Suppressor macrophage (primary cell): ENCODE measurements at regions not wholly inside any gene's neighbourhood (a gene's known extent, or its start where the extent isn't known, plus 50 kb on each side); places are given as distances from the start of the nearest gene placed in this dataset.
A peak's percentile ranks its signal among the peaks of the same experiment; 100 is the strongest.

Experiments
- DNase-seq, 4 experiments: peaks; one replicate each; pipeline ENCODE4 v3.0.0-alpha.2; 2020 to 2022

GRCh38 chr15:61736790-61737189 is 323.5 kb downstream of the VPS13C start:
- DNase-seq = peak; percentile 28 to 68 (median 50)

GRCh38 chr15:61731099-61731498 is 329.1 kb downstream of the VPS13C start:
- DNase-seq = no peak

- DNase-seq = no peak
Measured at GRCh38 chr15:61729646-61730045, 330.6 kb downstream of the VPS13C start.

GRCh38 chr15:61726166-61726565 is 334.1 kb downstream of the VPS13C start:
- DNase-seq = no peak

GRCh38 chr15:61725251-61725650 is 335.0 kb downstream of the VPS13C start:
- DNase-seq = no peak

GRCh38 chr15:61724251-61724939 is 335.9 kb downstream of the VPS13C start:
- no peak for DNase-seq

GRCh38 chr15:61721418-61721817 is 338.8 kb downstream of the VPS13C start:
- no peak for DNase-seq

GRCh38 chr15:61720197-61720704 is 340.0 kb downstream of the VPS13C start:
- peak in 2 of 4 experiments; percentile 24 to 36 for DNase-seq

GRCh38 chr15:61715082-61715481 is 345.2 kb downstream of the VPS13C start:
- DNase-seq = no peak

- no peak for DNase-seq
Measured at GRCh38 chr15:61712129-61712759, 348.0 kb downstream of the VPS13C start.

GRCh38 chr15:61702224-61703020 is 357.8 kb downstream of the VPS13C start:
- no peak for DNase-seq

GRCh38 chr15:61701455-61701854 is 358.8 kb downstream of the VPS13C start:
- DNase-seq = no peak

GRCh38 chr15:61700803-61701202 is 359.4 kb downstream of the VPS13C start:
- no peak for DNase-seq

- DNase-seq = no peak
Measured at GRCh38 chr15:61697796-61698195, 362.5 kb downstream of the VPS13C start.

- DNase-seq = no peak
Measured at GRCh38 chr15:61689067-61689466, 371.2 kb downstream of the VPS13C start.

- DNase-seq = no peak
Measured at GRCh38 chr15:61687651-61688050, 372.6 kb downstream of the VPS13C start.

GRCh38 chr15:61687124-61687523 is 373.1 kb downstream of the VPS13C start:
- no peak for DNase-seq

- DNase-seq = no peak
Measured at GRCh38 chr15:61685971-61686370, 374.3 kb downstream of the VPS13C start.

- DNase-seq = no peak
Measured at GRCh38 chr15:61685534-61685933, 374.7 kb downstream of the VPS13C start.

- DNase-seq = no peak
Measured at GRCh38 chr15:61684749-61685467, 375.3 kb downstream of the VPS13C start.

GRCh38 chr15:61682891-61683735 is 377.1 kb downstream of the VPS13C start:
- no peak for DNase-seq

GRCh38 chr15:61681676-61682075 is 378.6 kb downstream of the VPS13C start:
- DNase-seq = no peak
